NB4 (cell line): ENCODE measurements at regions not wholly inside any gene's neighbourhood (a gene's known extent, or its start where the extent isn't known, plus 50 kb on each side); places are given as distances from the start of the nearest gene placed in this dataset.

ENCODE experiments used
- MAX ChIP-seq: IDR thresholded peaks from 2 replicates; pipeline ENCODE4 v1.6.1; 2011; ENCODE audit warnings: low read depth, low read length
- MYC ChIP-seq: IDR thresholded peaks from 2 replicates; pipeline ENCODE4 v1.6.1; 2011; ENCODE audit warnings: low read depth, low read length
- POLR2A ChIP-seq: IDR thresholded peaks from 2 replicates; pipeline ENCODE4 v1.6.1; 2011; ENCODE audit warnings: mild to moderate bottlenecking; ENCODE audit not compliant: insufficient read length; ENCODE audit errors: extremely low read depth
- TF ChIP-seq, protein P1 (sequence below): IDR thresholded peaks from one replicate; pipeline ENCODE4 v1.5.1; 2012; ENCODE audit warnings: low read depth, low read length

- TF ChIP-seq MYC (no peak), POLR2A (no peak), MAX (no peak)
- TF ChIP-seq, protein P1, sequence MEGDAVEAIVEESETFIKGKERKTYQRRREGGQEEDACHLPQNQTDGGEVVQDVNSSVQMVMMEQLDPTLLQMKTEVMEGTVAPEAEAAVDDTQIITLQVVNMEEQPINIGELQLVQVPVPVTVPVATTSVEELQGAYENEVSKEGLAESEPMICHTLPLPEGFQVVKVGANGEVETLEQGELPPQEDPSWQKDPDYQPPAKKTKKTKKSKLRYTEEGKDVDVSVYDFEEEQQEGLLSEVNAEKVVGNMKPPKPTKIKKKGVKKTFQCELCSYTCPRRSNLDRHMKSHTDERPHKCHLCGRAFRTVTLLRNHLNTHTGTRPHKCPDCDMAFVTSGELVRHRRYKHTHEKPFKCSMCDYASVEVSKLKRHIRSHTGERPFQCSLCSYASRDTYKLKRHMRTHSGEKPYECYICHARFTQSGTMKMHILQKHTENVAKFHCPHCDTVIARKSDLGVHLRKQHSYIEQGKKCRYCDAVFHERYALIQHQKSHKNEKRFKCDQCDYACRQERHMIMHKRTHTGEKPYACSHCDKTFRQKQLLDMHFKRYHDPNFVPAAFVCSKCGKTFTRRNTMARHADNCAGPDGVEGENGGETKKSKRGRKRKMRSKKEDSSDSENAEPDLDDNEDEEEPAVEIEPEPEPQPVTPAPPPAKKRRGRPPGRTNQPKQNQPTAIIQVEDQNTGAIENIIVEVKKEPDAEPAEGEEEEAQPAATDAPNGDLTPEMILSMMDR: no peak
Observed at GRCh38 chr18:54052259-54052658, 172.2 kb downstream of the MBD2 start.
